HG03064 (cell line): ENCODE measurements at regions not wholly inside any gene's neighbourhood (a gene's known extent, or its start where the extent isn't known, plus 50 kb on each side); places are given as distances from the start of the nearest gene placed in this dataset.

ENCODE experiments used
- ATAC-seq: cut with Tn5 transposase; IDR thresholded peaks from one replicate; pipeline ENCODE4 v1.9.1; 2021; ENCODE audit warnings: low read depth; ENCODE audit not compliant: unreplicated experiment

DNA sequence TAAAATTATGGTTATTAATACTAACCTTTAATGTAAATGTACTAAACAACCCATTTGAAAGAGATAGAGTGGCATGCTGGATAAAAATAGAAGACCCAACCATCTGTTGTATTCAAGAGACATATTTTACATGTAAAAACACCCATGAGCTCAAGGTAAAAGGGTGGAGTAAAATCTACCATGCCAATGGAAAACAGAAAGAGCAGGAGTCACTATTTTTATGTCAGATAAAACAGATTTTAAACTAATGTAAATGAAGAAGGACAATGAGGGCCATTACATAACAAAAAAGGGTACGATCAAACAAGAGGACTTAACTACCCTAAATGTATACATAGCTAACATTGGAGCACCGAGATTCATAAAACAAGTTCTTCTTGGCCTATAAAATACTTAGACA, 66.3 kb downstream of the ITM2A start:
- no peak for ATAC-seq

DNA sequence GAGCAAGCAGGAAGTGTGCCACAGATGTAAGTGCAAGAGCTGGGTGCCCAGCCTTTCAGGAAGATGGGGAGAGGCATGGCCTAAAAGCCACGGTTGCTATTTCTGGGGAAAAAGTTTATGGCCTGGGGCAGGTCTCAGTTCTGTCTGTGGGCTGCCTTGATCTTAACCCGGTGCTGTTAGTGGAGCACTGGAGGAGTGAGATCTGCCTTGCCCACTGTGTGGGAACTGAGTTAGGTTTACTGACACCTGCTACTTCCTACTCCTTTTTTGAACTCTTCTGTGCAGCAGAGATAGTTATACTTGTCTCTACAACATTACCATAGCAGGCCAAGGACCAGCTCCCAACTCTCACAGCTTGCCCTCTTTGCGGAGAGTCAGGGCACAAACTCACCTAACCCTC, 76.5 kb downstream of the ITM2A start:
- no peak for ATAC-seq

DNA sequence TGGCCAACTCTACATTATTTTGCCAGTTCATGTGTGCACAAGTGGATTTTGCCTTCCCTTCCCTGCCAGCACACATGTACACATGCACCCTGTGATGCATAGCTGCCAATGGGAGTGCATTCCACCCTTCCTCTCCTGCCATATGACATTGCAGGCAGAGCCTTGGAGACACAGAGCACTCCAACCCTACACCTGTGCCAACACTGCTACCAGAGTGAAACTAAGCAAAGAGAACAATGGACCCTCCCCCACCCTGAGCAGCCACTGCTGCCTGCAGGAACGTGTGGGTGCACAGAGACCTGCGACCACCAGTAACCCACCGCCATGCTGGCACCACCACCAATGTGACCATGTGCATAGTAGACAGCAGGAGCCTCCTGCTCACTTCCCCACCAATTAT, 78.4 kb downstream of the ITM2A start:
- ATAC-seq = no peak

DNA sequence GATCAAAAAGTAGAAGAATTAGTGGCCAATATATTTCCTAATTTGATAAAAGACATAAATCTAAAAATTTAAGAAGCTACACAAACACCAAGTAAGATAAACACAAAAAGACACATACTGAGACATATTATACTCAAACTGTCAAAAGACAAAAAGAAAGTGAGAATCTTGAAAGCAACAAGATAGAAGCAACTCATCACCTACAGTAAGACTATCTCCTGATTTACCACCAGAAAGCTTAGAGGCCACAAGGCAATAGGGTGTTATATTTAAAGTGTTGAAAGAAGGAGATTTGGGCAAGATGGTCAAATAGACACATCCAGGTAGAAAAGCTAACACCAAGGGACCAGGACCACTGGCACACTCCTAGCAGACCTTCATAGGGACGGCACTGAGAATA, 79.4 kb downstream of the ITM2A start:
- no peak for ATAC-seq

DNA sequence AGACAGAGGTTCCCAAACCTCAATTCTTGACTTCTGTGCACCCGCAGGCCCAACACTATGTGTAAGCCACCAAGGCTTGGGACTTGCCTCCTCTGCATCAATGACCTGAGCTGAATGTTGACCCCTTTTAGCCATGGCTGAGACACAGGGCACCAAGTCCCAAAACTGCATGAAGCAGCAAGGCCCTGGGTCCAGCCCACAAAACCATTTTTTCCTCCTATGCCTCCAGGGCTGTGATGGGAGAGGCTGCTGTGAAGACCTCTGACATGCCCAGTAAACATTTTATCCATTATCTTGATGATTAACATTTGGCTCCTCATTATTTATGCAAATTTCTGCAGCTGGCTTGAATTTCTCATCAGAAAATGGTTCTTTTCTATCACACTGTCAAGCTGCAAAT, 85.4 kb downstream of the ITM2A start:
- ATAC-seq = no peak

DNA sequence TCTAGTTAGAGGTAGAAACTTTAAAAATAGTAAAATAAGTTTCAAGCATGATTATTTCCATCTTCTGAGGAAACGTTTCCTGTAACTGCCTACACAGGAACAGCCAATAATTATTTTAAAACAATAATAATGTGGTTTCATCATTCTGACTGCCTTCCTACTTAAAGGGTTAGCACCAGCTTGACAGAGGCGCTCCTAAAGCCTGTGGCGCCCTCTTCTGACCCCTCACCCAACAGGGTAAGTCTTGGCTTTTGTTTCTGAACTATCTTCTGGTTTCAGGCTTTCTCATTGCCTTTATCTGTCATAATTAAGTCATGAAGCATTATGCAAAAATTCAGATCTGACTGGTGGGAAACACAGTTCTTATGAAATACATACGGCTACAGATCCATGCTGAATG, 96.7 kb downstream of the ITM2A start:
- peak; percentile 68 for ATAC-seq

DNA sequence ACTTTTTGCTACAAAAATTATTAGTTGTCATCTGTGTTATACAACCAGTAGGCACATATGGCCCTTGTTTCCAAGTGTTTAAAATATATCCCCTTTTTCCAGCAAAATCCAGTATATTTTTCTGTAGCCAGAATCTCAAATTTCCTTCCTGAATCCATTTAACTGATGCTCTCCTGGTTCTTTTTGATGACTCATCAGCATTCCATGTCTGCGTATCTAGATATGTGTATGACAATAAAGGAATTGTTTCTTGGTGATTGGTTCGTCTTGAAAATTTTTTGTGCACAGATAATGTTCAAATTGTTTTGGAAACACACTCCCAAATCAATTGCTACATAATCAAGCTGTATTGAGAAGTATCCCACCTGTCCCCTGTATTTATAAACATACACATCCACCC, 98.3 kb downstream of the ITM2A start:
- no peak for ATAC-seq

DNA sequence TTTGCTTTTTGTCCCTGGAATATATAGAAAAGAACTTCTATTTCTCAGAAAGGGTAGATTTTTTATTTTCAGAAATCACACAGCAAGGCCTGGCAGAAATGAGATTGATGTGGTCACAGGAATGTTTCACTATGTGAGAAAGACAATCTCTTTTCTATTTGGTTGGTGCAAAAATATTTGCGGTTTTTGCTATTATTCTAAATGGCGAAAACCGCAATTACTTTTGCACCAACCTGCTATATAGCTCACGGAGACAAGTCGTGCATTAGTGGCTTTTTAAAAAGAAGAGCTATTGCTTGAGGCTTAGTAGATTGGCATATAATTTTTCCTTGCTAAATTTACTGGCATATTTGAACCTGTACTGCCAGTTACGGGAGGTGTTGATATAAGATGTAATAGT, 100.4 kb downstream of the ITM2A start:
- no peak for ATAC-seq

DNA sequence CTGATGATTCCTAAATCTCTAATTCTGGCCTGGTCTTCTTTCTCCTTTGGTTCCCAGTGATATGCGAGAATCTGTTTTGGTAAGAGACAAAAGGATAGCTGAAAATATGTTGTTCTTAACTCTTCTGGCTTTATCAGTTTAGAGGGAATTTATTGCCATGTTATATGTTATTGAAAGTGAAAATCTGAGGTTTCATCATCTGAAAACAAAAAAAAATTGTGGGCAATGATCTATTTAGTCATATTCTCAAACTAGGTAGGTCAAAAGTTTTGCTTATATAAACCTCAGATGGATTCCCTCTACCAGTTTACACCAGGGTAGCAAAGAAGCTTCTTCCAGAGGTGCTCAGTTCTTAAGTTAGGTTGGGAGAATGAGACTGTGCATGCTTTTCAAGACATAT, 103.6 kb downstream of the ITM2A start:
- ATAC-seq = no peak

DNA sequence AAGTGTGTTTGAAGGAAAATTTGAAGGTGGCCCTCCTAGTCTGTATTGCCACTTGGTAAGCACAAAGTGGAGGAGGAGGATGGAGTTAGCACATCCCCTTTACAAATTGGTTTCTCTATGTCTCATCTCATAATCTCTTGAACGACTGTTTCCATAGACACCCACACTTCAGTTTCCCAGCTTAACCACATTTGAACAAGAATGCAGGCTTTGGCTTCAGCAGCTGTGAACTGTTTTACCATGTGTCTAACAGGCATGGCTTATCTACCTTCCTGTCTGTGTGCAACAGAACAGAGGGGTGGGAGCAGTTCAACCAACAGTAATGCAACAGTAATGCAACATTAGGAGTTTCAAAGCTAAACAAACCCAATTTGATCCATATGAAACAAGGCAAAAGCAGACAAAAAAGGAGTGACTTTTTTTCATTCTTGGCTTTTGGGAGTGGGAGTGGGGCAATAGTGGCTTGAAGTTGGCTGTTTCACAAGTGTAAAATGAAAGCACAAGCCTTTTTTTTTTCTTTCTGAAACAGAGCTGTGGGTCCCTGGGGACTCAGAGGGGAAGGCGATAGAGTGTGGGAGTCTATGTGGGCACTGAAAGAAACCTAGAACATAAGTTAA, 108.0 kb downstream of the ITM2A start:
- peak; percentile 89 for ATAC-seq

DNA sequence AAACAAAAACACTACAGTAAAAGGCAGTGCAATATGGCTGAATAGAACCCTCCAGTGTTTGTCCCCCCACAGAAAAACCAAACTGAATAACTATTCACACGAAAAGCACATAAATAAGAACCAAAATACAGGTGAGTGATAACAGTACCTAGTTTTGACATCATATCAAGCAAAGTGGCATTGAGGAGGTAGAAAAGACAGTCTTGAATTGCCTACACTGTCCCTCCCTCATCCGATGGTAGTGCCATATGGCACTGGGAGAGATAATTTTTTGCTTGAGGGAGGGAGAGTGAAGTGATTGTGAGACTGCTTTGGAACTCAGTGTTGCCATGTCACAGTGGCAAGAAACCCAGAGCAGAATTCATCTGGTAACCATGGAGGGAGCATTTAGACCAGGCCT, 99.2 kb downstream of the GPR174 start:
- no peak for ATAC-seq

DNA sequence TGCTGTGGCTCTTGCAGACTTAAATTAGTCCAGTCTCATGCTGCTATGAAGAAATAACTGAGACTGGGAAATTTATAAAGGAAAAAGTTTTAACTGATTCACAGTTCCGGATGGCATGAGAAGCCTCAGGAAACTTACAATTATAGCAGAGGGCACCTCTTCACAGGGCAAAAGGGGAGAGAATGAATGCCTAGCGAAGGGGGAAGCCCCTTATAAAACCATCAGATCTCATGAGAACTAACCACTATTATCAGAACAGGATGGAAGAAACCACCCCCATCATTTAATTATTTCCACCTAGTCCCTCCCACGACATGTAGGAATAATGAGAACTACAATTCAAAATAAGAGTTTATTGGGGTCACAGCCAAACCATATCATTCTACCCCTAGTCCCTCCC, 91.4 kb downstream of the GPR174 start:
- ATAC-seq = no peak

DNA sequence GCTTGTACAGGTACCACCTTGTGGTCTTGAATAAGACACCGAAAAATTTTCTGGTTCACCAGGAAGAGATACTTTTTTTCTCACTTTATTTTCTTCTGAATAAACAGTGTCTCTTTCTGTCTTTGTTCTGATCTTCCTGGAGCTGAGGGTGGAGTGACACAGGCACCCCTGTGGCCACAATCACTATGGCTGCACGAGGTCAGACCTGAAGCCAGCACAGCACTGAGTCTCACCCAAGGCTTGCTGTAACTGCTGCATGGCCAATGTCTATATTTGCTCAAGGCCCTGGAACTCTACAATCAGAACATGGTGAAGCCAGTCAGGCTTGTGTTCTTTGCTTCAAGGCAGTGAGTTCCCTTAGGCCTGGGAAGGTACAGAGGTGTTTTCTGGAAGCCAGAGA, 87.2 kb downstream of the GPR174 start:
- no peak for ATAC-seq
